ENCODE measurements at regions not wholly inside any gene's neighbourhood (a gene's known extent, or its start where the extent isn't known, plus 50 kb on each side); places are given as distances from the start of the nearest gene placed in this dataset.
"Not testable (repeated sequence)": the region's sequence is repeated elsewhere in the genome, so short reads cannot be mapped to it uniquely, and the experiment has no call there.

- no peak for DNase-seq
Measured at GRCh38 chr18:78240101-78240500, 739.5 kb upstream of the SALL3 start.

- peak in 1 of 2 experiments; percentile 20 for DNase-seq
Measured at GRCh38 chr18:78240627-78241252, 738.9 kb upstream of the SALL3 start.

DNA sequence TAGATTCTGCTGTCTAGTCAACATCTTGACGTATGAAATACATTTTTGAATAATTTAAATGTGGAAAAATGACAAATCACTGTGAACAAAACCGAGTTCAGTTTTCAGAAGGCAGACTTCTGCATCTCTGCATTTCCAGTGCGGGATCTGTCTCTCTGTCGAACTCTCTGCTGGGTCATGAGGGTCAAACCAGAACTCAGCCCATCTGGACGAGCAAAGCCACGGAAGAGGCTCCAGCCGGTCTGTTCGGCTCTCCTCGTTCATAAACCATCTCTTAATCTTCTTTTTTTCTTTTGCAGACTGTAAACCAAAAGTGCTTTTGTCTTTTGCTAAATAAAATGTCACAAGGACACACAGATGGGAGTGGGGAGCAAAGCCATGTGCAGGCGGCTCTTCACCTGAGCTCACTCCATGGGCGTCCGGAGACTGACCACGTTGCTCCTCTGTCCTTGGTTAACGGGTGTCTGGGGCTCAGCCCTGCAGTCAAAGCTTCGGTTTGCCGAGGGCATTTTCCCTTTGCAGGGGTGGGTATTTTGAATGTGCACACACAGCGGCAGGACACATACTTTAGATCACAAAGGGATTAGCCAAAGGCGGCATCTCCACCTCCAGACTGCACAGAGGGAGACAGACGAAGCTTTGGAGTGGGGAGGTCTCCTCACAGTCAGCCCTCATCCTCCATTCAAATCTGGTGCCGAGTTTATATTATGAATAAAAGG, 737.9 kb upstream of the SALL3 start:
- peak; percentile 60 to 80 for DNase-seq

GRCh38 chr18:78242254-78242643, 737.4 kb upstream of the SALL3 start:
- no peak for DNase-seq

- no peak for DNase-seq
Measured at GRCh38 chr18:78242806-78243205, 736.8 kb upstream of the SALL3 start.

DNA sequence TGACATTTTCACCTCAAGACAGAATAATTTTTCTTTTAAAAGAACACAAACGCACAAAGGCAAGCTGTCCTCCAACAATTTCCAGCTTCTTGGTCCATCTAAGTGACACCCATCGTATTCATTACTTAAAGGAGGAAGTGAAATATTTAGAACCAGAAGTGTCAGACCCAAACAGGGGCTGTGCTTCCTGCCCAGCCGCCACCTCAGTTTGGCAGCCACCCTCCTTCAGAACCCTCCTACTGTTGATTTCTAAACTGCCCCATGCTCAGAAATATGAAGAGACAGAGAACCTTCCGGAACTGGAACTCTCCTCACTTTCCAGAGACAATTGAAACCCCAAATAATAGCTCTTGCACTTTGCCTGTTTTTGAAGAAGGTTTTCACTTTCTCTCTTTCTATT, 734.8 kb upstream of the SALL3 start:
- DNase-seq = no peak

GRCh38 chr18:78245451-78245850, 734.2 kb upstream of the SALL3 start:
- DNase-seq = no peak

GRCh38 chr18:78246050-78246449, 733.6 kb upstream of the SALL3 start:
- no peak for DNase-seq

- no peak for DNase-seq
Measured at GRCh38 chr18:78246588-78246987, 733.0 kb upstream of the SALL3 start.

DNA sequence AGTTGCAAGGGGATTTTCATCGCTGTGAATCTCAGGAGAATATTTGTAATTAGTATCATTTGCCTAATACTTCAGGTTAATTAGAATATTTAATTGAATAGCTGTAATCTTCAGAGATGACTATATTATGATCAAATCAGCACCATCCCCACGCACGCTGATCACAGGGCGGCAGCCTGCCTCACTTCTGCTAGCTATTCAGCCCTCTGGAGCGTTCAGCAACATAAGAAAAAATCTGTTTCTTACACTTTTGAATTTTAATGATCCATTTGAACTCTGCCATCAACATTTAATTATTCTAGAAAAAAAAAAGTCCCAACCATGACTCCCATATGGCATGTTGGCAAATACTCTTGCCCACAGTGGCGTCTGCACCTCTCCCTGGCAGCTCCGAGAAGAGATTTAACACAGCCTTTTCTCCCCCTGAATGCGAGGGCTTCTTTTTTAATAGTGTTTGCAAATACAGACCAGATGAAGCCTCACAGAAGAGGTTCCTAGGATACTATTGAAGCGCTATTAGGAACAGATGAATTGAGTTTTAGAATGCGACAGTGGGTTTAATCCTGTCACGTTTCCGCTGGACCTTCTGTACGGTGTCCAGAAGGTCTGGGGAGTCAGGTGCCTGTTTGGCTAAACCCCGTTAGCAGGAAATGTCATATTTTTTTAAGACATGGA, 731.9 kb upstream of the SALL3 start:
- peak; percentile 67 to 85 for DNase-seq

- no peak for DNase-seq
Measured at GRCh38 chr18:78255013-78255412, 724.6 kb upstream of the SALL3 start.

- peak; percentile 43 to 66 for DNase-seq
Measured at GRCh38 chr18:78268226-78268988, 711.2 kb upstream of the SALL3 start.

DNA sequence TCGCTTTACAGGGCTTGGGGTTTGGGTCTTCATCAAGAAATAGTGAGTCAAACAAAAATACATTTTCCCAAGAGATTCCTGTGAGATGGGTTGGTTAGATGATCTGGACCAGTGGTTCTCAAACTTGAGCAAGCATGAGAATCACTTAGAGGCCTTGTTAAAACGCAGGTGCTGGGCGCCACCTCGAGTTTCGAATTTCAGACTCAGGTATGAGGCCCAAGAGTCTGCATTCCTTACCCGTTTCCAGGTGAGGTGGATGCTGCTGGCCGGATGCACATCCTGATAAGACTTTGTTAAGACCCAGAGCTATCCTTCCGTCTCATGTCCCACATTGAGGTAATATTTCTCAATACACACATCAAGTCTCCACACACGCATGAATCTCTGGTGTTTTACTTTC, 707.8 kb upstream of the SALL3 start:
- no peak for DNase-seq

DNA sequence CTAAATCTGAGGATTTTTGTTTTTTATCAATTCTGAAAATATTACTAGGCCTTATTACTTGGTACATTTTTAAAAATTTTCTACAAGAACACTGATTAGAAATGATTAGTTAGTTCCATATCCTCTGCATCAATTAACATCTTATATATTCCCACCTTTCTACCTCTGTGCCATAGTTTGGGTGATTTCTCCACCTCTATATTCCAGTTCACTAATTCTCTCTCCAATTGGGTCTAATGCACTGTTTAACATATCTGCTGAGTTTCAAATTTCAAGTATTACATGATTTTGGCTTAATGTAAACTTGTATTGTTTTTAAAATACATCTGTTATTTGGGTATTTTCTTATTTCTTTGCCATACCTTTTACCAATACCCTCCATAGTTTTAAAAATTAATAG, 705.7 kb upstream of the SALL3 start:
- DNase-seq = no peak

DNA sequence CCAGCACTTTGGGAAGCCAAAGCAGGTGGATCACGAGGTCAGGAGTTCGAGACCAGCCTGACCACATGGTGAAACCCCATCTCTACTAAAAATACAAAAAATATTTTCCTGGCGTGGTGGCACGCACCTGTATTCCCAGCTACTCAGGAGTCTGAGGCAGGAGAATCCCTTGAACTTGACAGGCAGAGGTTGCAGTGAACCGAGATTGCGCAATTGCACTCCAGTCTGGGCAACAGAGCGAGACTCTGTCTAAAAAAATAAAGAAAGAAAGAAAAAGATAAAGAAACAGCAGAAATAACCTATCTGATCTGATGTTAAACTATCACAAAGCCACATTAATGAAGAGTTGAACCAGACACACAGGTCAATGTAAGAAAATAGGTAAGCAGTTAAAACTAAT, 696.2 kb upstream of the SALL3 start:
- DNase-seq = not testable (repeated sequence)

GRCh38 chr18:78292618-78293380, 686.8 kb upstream of the SALL3 start:
- DNase-seq = no peak

DNA sequence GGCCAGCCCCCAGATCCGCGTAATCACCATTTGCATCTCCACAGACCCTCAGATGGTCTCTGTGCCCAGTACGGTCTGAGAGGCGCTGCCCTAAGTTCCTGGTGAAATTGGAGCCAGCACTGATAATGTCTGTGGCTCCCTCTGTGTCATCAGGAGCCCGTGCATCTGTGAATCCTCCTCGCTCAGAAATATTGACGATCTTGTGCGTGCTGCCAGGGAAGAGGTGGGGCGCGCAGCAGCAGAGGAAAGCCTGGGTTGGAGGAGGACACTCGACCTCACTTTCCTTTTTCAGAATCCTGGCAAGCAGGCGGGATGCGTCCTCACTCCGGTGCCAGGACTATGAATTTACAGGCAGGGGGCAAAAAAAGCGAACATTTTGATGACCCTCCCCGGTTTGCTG, 686.1 kb upstream of the SALL3 start:
- peak; percentile 14 to 46 for DNase-seq

DNA sequence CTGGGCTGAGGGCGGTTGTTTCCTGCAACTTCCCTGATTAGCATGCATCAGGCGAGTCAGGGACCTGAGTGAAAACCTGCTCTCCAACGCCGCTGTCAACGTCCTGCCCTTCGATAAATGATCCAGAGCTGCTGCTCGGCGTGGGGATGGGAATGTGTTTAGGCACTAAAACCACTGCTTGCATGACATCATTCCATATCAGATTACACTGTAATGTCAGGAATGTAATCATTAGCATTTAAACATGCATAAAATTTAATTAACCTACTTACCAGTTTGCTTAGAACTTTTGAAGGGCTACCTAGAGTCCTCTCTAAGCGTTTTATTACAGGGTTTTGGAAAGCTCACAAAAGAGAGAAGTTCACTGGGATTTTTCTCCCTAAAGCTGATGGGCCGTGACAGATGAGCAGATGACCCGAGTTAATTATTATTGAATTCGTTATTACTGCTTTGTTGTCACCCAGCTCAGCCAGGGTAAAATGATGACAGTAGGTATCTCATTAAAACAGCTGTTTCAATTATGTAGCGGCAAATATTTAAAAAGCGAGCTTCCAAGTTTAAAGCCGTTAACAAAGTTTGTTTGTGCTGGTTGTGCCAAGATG, 685.6 kb upstream of the SALL3 start:
- peak; percentile 52 to 56 for DNase-seq

DNA sequence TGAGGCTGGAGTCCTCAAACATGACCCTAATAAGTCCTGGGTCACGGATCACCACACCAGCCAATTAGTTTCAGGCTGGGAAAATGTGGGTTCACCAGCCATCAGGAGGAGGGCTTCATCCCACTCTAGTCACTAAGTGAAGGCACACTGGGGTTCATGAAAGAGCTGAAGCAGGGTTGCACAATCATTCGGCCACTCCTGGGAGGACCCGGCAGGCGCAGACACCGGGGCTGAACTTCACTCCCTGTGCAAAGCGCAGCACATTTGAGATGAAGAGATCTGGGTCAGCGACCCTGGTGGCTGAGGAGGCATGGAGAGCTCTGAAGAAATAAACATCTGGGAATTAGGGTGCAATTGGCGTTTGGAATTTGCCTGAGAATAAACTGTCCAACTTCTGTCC, 684.4 kb upstream of the SALL3 start:
- no peak for DNase-seq

DNA sequence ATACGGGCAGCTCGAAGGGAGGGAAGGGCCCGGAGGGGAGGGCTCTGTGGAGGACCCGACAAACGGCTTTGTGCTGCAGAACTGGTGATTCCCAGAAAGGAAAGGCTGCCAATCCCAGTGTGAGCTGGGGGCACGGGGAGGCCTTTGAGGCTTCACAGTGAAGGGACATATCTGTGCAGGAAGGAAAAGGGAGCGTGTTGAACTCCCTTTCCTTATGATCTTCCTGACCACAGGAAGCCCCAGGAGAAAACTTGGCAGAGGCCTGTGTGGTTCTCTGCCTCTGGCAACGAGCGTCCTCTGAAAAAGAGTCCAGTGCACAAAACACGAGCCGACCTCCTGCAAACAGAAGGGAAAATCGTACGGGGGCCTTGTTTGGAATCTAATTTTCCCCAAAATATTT, 683.5 kb upstream of the SALL3 start:
- DNase-seq = no peak

DNA sequence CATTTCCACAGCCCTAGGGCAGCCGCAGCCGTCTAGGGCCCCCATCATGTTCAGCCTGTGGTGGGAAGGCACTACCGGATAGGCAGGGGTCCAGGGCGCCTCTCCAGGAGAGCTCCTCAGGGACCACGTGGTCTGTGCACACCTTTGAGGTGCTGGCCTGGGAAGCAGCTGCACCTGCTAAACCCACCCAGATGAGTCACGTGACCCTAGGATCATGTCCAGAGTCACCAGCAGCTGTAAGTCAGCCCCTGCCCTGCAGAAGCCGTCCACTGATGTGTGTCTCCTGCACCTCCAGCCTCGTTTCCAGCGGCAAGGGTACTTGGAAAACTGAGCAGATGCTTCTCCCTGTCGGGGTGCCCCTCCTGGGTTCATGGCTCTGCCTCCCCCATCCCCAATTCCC, 682.6 kb upstream of the SALL3 start:
- no peak for DNase-seq

- no peak for DNase-seq
Measured at GRCh38 chr18:78303519-78304191, 676.0 kb upstream of the SALL3 start.

Data from NCI-H524 (cell line).